SJSA1 (cell line): ENCODE measurements at regions not wholly inside any gene's neighbourhood (a gene's known extent, or its start where the extent isn't known, plus 50 kb on each side); places are given as distances from the start of the nearest gene placed in this dataset.

Experiments
- DNase-seq, 2 experiments: peaks; one replicate each; pipeline ENCODE4 v3.0.0-alpha.2; 2015 to 2020; ENCODE audit warnings: low spot score in 2 of 2, low read depth in 1 of 2
- H3K27ac ChIP-seq: fragments of 250-450 bp; sonication (Bioruptor Pico); 2 replicates; pipeline ENCODE4 v1.5.1; 2020; ENCODE audit warnings: mild to moderate bottlenecking, moderate library complexity
- H3K27me3 ChIP-seq: fragments of 250-450 bp; sonication (Bioruptor Pico); replicated peaks from 2 replicates; pipeline ENCODE4 v1.5.1; 2020; ENCODE audit warnings: mild to moderate bottlenecking, moderate library complexity
- H3K36me3 ChIP-seq: fragments of 250-450 bp; sonication (Bioruptor Pico); 2 replicates; pipeline ENCODE4 v1.5.1; 2020; ENCODE audit warnings: mild to moderate bottlenecking
- H3K4me1 ChIP-seq: fragments of 250-450 bp; sonication (Bioruptor Pico); replicated peaks from 2 replicates; pipeline ENCODE4 v1.6.1; 2021; ENCODE audit warnings: mild to moderate bottlenecking
- H3K4me3 ChIP-seq: fragments of 250-450 bp; sonication (Bioruptor Pico); 2 replicates; pipeline ENCODE4 v1.5.1; 2020; ENCODE audit warnings: mild to moderate bottlenecking
- H3K9me3 ChIP-seq: fragments of 250-450 bp; sonication (Bioruptor Pico); replicated peaks from 2 replicates; pipeline ENCODE4 v1.5.1; 2020; ENCODE audit warnings: mild to moderate bottlenecking

DNA sequence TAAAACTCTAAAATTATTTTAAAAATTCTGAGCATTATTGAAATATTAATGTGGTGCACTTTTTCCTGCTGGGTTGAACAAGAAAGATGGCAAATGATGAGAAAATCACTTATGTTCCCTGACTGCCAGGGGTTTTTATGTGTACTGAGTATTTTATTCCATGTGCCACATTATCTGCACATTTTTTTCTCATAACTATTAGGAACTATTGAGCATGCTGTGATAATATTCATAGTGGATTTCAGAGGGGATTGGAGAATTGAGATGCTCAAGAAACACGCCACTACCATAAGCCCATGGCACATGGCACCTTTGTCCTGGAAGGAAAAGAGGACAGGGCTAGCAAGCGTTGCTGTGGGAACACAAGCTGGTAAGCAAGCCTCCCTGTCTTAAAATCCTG is 478.5 kb upstream of the GYPC start:
- Histone ChIP-seq H3K9me3 (peaks cover 3% of the 10 kb centered on the region; the same call in 1 of the 2 replicates), H3K36me3 (no peaks in the 10 kb centered on the region), H3K27ac (no peak overlapping the region), H3K4me1 (no peaks in the 10 kb centered on the region), H3K4me3 (no peak overlapping the region), H3K27me3 (no peaks in the 10 kb centered on the region)
- no peak for DNase-seq

DNA sequence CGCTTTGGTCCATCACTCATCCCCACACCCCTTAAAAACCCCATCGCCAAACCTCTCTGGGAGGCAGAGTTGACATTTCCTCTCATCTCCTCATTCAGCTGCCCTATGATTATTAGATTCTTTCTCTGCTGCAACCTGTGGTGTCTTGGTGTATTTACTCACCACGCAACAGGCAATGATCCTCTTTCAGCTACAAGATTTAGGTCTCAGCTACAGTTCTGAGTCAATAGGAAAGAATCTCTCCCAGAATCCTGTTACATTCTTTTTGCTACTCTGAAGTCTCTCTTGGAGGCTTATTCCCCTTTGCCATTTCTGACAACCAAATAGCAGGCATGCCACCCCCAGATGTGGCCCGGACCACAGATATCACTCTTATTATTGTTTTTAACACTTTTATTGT is 468.3 kb upstream of the GYPC start:
- H3K4me1 ChIP-seq: no peaks in the 10 kb centered on the region
- no peak overlapping the region for H3K4me3 ChIP-seq
- 0 out of 2 replicates have a peak, but pooled peaks cover 3% of the 10 kb centered on the region for H3K9me3 ChIP-seq
- H3K27me3 ChIP-seq: no peaks in the 10 kb centered on the region
- H3K27ac ChIP-seq: no peak overlapping the region
- no peaks in the 10 kb centered on the region for H3K36me3 ChIP-seq
- no peak for DNase-seq

DNA sequence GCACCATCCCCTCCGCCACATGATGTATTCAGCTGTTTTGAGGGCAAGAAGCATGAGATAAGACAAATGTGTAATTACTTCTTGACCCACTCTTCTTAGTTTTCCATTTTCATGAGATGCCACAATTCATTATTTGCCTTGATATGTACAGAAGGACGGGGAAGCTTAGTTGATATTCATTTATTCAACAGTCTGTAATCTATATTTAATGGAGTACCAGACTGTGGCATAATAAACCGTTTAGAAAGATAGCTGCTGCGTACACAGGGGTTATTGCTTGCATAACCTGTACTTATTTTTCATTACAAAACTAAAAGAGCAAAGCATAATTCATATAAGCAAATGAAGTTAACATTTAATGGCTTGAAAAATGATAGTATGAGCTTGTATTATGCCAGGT is 466.4 kb upstream of the GYPC start:
- no peaks in the 10 kb centered on the region for H3K4me1 ChIP-seq
- no peak overlapping the region for H3K27ac ChIP-seq
- no peaks in the 10 kb centered on the region for H3K36me3 ChIP-seq
- H3K4me3 ChIP-seq: no peak overlapping the region
- no peak for DNase-seq
- H3K27me3 ChIP-seq: no peaks in the 10 kb centered on the region
- 0 out of 2 replicates have a peak, but pooled peaks cover 3% of the 10 kb centered on the region for H3K9me3 ChIP-seq

DNA sequence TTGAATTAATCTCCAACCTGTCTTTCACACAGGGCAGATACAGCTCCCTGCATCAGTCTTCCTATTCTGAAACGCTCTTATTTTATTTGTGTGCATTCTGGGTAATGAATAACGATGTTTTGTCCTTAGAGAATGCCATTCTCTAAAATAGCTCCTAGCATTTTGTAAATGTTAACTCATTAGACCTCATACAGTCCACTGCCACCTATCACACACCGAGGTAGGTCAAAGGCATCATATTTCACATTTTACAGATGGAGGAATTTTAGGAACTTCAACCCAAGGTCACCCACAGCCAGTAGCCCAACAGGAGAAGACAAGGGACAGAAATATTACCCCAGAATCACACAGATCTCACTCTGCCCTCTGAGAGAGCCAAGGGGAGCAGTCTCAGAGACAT is 455.4 kb upstream of the GYPC start:
- Histone ChIP-seq H3K27me3 (no peaks in the 10 kb centered on the region), H3K36me3 (no peaks in the 10 kb centered on the region), H3K4me3 (no peak overlapping the region), H3K9me3 (no peaks in the 10 kb centered on the region; the same call in 1 of the 2 replicates), H3K4me1 (no peaks in the 10 kb centered on the region), H3K27ac (no peak overlapping the region)
- no peak for DNase-seq

DNA sequence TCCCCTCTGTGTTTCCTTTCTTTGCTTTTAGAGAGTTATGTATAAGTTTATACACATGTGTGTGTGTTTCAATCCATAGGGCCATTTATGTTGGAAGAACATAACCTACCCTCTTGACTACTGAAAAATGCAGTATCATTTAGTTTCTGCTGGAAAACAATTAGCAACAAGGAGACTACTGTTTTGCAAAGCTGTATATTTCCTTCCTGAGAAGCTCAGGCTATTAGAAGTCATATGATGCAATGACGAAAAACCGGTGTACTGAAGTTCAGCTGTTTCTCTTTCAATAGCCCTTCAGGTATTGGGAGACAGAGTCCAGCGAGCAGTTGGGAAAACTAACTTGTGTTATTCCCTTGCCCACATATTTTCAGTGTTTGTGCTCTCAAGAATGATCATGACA is 447.7 kb upstream of the GYPC start:
- Histone ChIP-seq H3K4me1 (no peaks in the 10 kb centered on the region), H3K36me3 (no peaks in the 10 kb centered on the region), H3K27me3 (no peaks in the 10 kb centered on the region), H3K27ac (no peak overlapping the region), H3K9me3 (no peaks in the 10 kb centered on the region; the same call in 1 of the 2 replicates), H3K4me3 (no peak overlapping the region)
- no peak for DNase-seq

DNA sequence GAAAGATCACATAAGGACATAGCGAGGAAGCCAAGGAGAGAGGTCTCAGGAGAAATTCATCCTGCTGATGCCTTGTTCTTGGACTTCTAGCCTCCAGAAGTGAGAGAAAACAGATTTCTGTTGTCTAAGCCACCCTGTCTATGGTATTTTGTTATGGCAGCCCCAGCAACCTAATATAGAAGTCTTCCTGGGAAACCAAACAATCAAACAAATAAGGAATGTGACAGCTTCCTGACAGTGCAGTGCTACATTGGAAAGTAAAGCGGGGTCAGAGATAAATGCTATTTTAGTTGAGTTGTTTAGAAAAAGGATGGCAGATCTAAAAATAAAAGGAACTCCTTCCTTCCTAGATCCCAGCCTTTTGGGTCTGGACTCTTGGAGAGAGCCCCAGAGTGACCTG is 443.2 kb upstream of the GYPC start:
- Histone ChIP-seq H3K36me3 (no peaks in the 10 kb centered on the region), H3K27me3 (no peaks in the 10 kb centered on the region), H3K4me1 (no peaks in the 10 kb centered on the region), H3K4me3 (no peak overlapping the region), H3K27ac (no peak overlapping the region), H3K9me3 (no peaks in the 10 kb centered on the region)
- no peak for DNase-seq

DNA sequence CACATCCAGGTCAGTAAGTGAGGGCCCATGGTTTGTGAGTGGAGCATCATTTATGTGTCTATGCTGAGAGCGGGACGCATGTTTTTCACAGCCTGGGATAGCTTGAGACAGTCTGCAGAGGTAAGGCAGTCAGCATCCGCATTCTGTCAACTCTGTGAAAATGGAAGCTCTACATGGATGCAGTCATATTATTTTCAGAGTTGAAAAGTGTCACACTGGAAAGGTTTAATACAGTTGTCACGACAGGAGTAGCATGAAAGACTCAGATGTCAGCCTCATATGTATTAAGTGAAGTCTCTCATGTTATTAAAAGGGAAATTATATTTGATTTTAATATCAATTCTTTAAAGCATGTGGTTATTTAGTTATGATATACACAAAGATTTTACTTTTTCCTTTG is 436.9 kb upstream of the GYPC start:
- H3K27ac ChIP-seq: no peak overlapping the region
- DNase-seq: no peak
- no peaks in the 10 kb centered on the region for H3K27me3 ChIP-seq
- H3K36me3 ChIP-seq: no peaks in the 10 kb centered on the region
- no peaks in the 10 kb centered on the region for H3K4me1 ChIP-seq
- no peaks in the 10 kb centered on the region for H3K9me3 ChIP-seq
- no peak overlapping the region for H3K4me3 ChIP-seq

DNA sequence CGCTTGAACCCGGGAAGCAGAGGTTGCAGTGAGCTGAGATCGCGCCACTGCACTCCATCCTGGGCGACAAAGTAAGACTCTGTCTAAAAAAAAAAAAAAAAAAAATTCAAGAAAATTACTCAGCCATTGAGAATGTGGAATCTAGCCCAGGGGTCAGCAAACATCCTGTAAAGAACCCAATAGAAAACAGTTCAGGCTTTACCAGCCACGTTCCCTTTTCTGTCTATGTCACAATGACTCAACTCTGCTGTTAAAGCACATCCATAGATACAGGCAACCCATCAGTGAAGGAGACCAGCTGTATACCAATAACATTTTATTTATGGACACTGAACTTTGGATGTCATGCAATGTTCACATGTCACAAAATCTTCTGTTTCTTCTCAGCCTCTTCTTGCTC is 435.6 kb upstream of the GYPC start:
- Histone ChIP-seq H3K4me1 (no peaks in the 10 kb centered on the region), H3K4me3 (no peak overlapping the region), H3K36me3 (no peaks in the 10 kb centered on the region), H3K27me3 (no peaks in the 10 kb centered on the region), H3K27ac (no peak overlapping the region), H3K9me3 (no peaks in the 10 kb centered on the region)
- DNase-seq: no peak

DNA sequence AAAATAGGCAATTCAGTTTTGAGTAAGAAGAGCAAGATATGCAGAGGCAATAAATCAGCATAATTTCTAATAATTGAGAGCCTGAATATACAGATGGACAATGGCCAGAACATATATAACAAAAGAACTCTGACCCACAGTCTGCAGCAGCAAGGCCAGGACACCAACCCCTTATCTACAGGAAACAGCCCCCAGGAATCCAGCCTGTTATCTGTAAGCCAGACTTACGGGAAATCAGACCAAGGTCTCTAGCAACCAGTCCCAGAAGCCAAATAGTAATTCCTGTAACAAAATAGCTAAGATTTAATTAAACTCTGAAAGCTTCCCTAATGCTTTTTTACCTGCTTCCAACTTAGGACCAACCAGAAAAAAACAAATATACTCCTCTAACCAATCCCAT is 434.5 kb upstream of the GYPC start:
- DNase-seq: no peak
- H3K4me3 ChIP-seq: no peak overlapping the region

DNA sequence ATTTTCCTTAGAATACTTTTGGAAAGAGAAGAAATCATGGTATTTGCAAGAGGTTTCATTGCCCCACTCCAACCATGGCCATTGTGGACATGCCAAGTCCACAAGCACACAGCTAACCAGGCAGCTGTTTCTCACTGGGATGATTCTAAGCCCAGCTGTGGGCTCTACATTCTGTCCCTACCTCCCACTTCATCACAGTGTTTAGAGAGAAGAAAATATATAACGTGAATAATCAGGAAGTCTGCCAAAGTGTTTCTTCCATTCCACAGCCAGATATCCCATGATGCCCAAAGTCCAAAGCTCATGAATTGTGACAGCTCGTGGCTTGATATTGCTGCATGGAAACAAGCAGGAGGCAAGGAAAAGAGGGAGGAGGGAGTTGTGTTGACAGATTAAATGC is 433.7 kb upstream of the GYPC start:
- no peaks in the 10 kb centered on the region for H3K27me3 ChIP-seq
- H3K4me1 ChIP-seq: no peaks in the 10 kb centered on the region
- no peak overlapping the region for H3K4me3 ChIP-seq
- no peaks in the 10 kb centered on the region for H3K9me3 ChIP-seq
- no peak overlapping the region for H3K27ac ChIP-seq
- H3K36me3 ChIP-seq: no peaks in the 10 kb centered on the region
- no peak for DNase-seq

More for the DNA sequence above, 434.5 kb upstream of the GYPC start:
- Histone ChIP-seq H3K4me1 (no peaks in the 10 kb centered on the region), H3K27me3 (no peaks in the 10 kb centered on the region), H3K36me3 (no peaks in the 10 kb centered on the region), H3K9me3 (no peaks in the 10 kb centered on the region), H3K27ac (no peak overlapping the region)

DNA sequence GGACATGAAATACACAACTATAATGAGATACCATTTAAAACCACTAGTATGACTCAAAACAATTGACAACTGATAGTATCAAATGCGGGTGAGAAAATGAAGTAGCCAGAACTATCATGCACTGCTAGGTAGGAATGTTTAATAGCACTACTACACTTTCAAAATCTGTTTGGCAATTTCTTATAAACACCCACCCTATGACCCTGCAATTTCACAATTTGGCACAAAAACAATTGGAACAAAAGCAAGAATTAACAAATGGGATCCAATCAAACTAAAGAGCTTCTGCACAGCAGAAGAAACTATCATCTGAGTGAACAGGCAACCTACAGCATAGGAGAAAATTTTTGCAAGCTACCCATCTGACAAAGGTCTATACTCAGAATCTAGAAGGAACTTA is 431.2 kb upstream of the GYPC start:
- Histone ChIP-seq H3K9me3 (no peaks in the 10 kb centered on the region), H3K4me1 (no peaks in the 10 kb centered on the region), H3K4me3 (no peak overlapping the region), H3K27ac (no peak overlapping the region), H3K27me3 (no peaks in the 10 kb centered on the region), H3K36me3 (no peaks in the 10 kb centered on the region)
- DNase-seq: no peak

DNA sequence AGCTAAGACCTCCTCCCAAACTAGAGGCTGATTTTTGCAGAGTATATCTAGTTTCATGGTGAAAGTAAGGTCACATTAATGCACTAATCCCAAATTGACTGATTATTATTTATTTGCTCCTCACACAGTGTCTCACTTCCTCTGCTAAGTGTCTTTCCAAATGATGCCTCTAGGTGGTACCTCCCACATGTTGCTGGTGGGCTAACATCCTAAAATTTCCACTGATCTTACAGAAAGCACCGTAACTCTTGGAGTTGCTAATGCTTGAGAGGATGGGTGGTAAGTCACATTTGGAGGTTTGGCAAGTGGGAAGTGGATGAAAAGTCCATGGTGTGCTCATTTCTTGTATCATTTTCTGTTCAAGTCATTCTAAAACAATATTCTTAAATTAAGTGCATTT is 428.7 kb upstream of the GYPC start:
- DNase-seq: no peak
- H3K36me3 ChIP-seq: no peaks in the 10 kb centered on the region
- no peaks in the 10 kb centered on the region for H3K4me1 ChIP-seq
- H3K27ac ChIP-seq: no peak overlapping the region
- H3K4me3 ChIP-seq: no peak overlapping the region
- no peaks in the 10 kb centered on the region; the same call in 1 of the 2 replicates for H3K9me3 ChIP-seq
- no peaks in the 10 kb centered on the region for H3K27me3 ChIP-seq

DNA sequence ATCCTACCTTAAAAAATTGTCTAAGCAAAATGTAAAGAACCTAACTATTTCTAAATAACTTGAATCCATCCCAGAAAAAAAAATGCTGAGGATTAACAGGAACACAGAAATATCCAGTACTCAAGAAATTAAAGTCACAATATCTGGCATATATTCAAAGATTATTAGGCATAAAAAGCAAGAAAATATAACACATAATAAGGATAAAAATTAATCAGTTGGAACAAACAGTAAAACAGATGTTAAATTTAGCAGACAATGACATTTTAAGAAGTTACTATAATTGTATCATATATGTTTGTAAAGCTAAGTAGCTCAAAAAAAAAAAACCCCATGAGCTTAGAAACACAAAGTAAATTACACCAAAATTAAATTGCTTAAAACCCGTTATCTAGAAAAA is 427.4 kb upstream of the GYPC start:
- H3K9me3 ChIP-seq: no peaks in the 10 kb centered on the region; the same call in 1 of the 2 replicates
- DNase-seq: no peak
- no peak overlapping the region for H3K4me3 ChIP-seq
- H3K27ac ChIP-seq: no peak overlapping the region
- no peaks in the 10 kb centered on the region for H3K36me3 ChIP-seq
- no peaks in the 10 kb centered on the region for H3K4me1 ChIP-seq
- no peaks in the 10 kb centered on the region for H3K27me3 ChIP-seq

DNA sequence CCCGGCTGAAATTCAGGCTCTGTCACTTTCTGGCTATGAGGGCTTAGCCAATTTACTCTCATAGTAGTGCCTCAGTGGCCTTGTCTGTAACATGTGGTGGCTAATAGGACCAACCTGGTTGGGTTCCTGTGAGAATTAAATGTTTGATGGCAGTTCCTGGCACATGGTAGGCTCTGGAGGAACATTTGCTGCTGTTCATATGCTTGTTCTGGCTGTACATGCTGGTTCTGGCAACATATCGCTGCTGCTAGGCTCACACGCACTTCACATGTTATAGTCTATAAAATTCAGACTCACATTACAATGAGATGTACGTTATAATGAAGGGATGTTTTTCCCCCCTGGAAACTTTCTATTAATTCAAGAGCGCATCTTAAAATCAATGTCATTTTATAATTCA is 417.7 kb upstream of the GYPC start:
- H3K27me3 ChIP-seq: no peaks in the 10 kb centered on the region; the same call in 1 of the 2 replicates
- DNase-seq: no peak
- 0 out of 2 replicates have a peak, but pooled peaks cover 2% of the 10 kb centered on the region for H3K9me3 ChIP-seq
- H3K4me1 ChIP-seq: no peaks in the 10 kb centered on the region
- no peak overlapping the region for H3K27ac ChIP-seq
- H3K4me3 ChIP-seq: no peak overlapping the region
- no peaks in the 10 kb centered on the region for H3K36me3 ChIP-seq

DNA sequence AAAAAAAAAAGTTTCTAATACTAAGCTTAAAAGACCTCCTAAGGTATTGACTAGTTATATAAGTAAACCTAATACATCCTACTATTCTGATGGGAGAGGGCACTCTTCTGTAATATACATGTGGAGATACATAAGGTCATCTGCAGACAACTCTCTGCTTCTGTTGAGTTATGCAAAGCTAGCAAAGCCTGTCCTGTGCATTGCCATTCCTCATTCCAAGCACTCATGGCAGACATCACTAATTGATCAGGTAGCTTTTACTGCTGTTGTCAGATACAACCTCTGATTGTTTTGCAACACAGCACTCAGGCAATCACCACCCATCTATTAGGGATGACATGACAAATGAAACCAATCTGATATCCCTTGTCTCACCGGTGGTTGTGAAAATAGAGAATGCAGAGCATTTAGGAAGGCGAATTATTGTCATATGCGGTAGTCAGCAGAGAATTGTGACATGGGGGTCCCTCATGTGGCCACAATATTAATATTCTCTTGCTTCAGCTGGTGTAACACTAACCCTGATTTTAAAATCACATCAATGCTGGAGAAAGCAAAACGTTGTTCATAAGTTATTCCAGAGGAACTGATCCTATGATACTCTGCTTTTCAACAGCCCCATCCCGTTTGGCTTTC is 416.5 kb upstream of the GYPC start:
- no peak overlapping the region for H3K27ac ChIP-seq
- H3K27me3 ChIP-seq: no peaks in the 10 kb centered on the region; the same call in 1 of the 2 replicates
- no peaks in the 10 kb centered on the region for H3K36me3 ChIP-seq
- no peaks in the 10 kb centered on the region for H3K4me1 ChIP-seq
- H3K9me3 ChIP-seq: no peaks in the 10 kb centered on the region
- no peak for DNase-seq
- H3K4me3 ChIP-seq: no peak overlapping the region
